SU-DHL-6 (cell line): ENCODE measurements at regions not wholly inside any gene's neighbourhood (a gene's known extent, or its start where the extent isn't known, plus 50 kb on each side); places are given as distances from the start of the nearest gene placed in this dataset.

Experiments
- EZH2phosphoT487 ChIP-seq: fragments of 200-600 bp; sonication (generic), shearing (Covaris generic); conservative IDR thresholded peaks from 2 replicates; pipeline ENCODE4 v1.6.1; 2018; ENCODE audit warnings: mild to moderate bottlenecking, antibody characterized with exemption, low read length, moderate library complexity, mixed read lengths
- TF ChIP-seq, protein P1 (sequence below): fragments of 200-600 bp; sonication (generic); IDR thresholded peaks from one replicate; pipeline ENCODE4 v1.5.1; 2017; ENCODE audit warnings: antibody characterized with exemption, mild to moderate bottlenecking, low read length, moderate library complexity; ENCODE audit not compliant: insufficient read depth, poor library complexity, severe bottlenecking

DNA sequence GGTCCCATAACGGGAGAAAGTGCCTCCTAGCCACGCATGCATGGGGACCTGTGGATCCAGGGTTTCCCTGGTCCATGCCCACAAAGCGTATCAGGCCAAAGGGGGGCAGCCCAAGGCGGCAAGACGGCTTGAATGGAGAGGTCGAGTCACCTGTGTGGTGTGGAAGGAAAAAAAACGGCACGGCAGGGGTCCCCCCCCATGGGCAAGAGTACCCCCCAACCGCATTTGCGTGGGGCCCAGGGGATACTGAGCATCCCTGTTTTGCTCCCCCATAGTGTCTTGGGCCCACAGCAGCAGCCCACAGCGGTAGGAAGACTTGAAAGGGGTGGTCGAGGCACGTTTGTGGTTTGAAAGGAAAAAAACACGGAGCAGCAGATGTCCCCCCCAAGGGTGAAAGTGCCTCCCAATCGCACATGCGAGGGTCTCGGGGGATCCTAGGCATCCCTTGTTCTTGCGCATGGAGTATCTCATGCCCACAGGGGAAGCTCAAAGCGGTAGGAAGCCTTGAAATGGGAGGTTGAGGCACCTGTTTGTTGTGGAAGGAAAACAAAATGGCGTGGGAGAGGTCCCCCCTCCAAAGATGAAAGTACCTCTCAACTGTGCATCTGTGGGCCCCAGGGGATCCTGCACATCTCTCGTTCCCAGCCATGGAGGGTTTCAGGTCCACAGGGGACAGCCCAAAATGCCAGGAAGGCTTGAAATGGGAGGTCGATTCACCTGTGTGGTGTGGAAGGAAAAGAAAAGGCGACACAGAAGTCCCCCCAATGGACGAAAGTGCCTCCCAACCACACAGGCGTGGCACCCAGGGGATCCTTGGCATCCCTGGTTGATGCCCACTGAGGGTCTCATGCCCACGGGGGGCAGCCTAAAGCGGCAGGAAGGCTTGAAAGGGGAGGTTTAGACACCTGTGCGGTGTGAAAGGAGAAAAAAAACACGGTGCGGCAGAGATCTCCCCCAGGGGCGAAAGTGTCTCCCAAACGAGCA, 577.5 kb downstream of the ALG10 start:
- TF ChIP-seq, protein P1, sequence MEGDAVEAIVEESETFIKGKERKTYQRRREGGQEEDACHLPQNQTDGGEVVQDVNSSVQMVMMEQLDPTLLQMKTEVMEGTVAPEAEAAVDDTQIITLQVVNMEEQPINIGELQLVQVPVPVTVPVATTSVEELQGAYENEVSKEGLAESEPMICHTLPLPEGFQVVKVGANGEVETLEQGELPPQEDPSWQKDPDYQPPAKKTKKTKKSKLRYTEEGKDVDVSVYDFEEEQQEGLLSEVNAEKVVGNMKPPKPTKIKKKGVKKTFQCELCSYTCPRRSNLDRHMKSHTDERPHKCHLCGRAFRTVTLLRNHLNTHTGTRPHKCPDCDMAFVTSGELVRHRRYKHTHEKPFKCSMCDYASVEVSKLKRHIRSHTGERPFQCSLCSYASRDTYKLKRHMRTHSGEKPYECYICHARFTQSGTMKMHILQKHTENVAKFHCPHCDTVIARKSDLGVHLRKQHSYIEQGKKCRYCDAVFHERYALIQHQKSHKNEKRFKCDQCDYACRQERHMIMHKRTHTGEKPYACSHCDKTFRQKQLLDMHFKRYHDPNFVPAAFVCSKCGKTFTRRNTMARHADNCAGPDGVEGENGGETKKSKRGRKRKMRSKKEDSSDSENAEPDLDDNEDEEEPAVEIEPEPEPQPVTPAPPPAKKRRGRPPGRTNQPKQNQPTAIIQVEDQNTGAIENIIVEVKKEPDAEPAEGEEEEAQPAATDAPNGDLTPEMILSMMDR = no peak
- no peak for TF ChIP-seq EZH2phosphoT487
